Loucy (cell line): ENCODE measurements at regions not wholly inside any gene's neighbourhood (a gene's known extent, or its start where the extent isn't known, plus 50 kb on each side); places are given as distances from the start of the nearest gene placed in this dataset.

Source experiments
- H2AFZ ChIP-seq: fragments of 200-600 bp; sonication (generic); 2 replicates; pipeline ENCODE4 v1.6.0; 2016; ENCODE audit warnings: antibody characterized with exemption, mild to moderate bottlenecking, low read length, moderate library complexity
- H3F3A ChIP-seq: fragments of 200-600 bp; 2 replicates; pipeline ENCODE4 v1.6.0; 2016; ENCODE audit warnings: antibody characterized with exemption, low read depth, mild to moderate bottlenecking
- H3K27me3 ChIP-seq: fragments of 200-600 bp; sonication (generic); 2 replicates; pipeline ENCODE4 v1.6.1; 2014; ENCODE audit warnings: low read length, mild to moderate bottlenecking; ENCODE audit not compliant: insufficient read depth, poor library complexity, severe bottlenecking
- H3K36me3 ChIP-seq: fragments of 200-600 bp; sonication (generic); 2 replicates; pipeline ENCODE4 v1.6.1; 2016; ENCODE audit warnings: low read length; ENCODE audit not compliant: insufficient read depth
- H3K4me1 ChIP-seq: fragments of 200-600 bp; sonication (generic); 2 replicates; pipeline ENCODE4 v1.5.1; 2014; ENCODE audit warnings: low read length, mild to moderate bottlenecking; ENCODE audit not compliant: insufficient read depth, poor library complexity, severe bottlenecking
- H3K4me2 ChIP-seq: fragments of 200-600 bp; sonication (generic); 2 replicates; pipeline ENCODE4 v1.6.0; 2014; ENCODE audit warnings: antibody characterized with exemption, low read length, low read depth, mild to moderate bottlenecking; ENCODE audit not compliant: poor library complexity, severe bottlenecking
- H3K4me3 ChIP-seq: fragments of 200-600 bp; sonication (generic); 2 replicates; pipeline ENCODE4 v1.5.1; 2014; ENCODE audit warnings: low read length, mild to moderate bottlenecking, mixed read lengths; ENCODE audit not compliant: poor library complexity, severe bottlenecking
- H3K79me2 ChIP-seq: fragments of 200-600 bp; sonication (generic); 2 replicates; pipeline ENCODE4 v1.6.1; 2014; ENCODE audit warnings: low read length; ENCODE audit not compliant: insufficient read depth
- H3K9ac ChIP-seq: fragments of 200-600 bp; sonication (generic); 2 replicates; pipeline ENCODE4 v1.6.0; 2014; ENCODE audit warnings: mild to moderate bottlenecking, low read depth, low read length, moderate library complexity; ENCODE audit not compliant: poor library complexity, severe bottlenecking
- H3K9me2 ChIP-seq: fragments of 200-600 bp; sonication (generic); replicated peaks from 2 replicates; pipeline ENCODE4 v1.6.1; 2016; ENCODE audit warnings: low read depth, low read length, mixed read lengths
- H3K9me3 ChIP-seq: fragments of 200-600 bp; sonication (generic); 2 replicates; pipeline ENCODE4 v1.6.1; 2014; ENCODE audit warnings: mild to moderate bottlenecking, antibody characterized with exemption, low read length, low read depth; ENCODE audit not compliant: insufficient read depth
- H4K20me1 ChIP-seq: fragments of 200-600 bp; sonication (generic); 2 replicates; pipeline ENCODE4 v1.6.0; 2014; ENCODE audit warnings: antibody characterized with exemption, low read length, mild to moderate bottlenecking; ENCODE audit not compliant: insufficient read depth, poor library complexity, severe bottlenecking
- CTCF ChIP-seq: fragments of 200-600 bp; sonication (generic); conservative IDR thresholded peaks from 2 replicates; pipeline ENCODE4 v1.5.1; 2014; ENCODE audit warnings: mild to moderate bottlenecking, antibody characterized with exemption, low read length
- EZH2phosphoT487 ChIP-seq: fragments of 200-600 bp; IDR thresholded peaks from 2 replicates; pipeline ENCODE4 v1.6.1; 2018; ENCODE audit warnings: antibody characterized with exemption, mild to moderate bottlenecking, moderate library complexity, borderline replicate concordance

- H3K79me2 ChIP-seq: no peaks in the 10 kb centered on the region
- H3K9me2 ChIP-seq: no peaks in the 10 kb centered on the region
- H4K20me1 ChIP-seq: no peaks in the 10 kb centered on the region
- H2AFZ ChIP-seq: no peak overlapping the region
- H3K27me3 ChIP-seq: no peaks in the 10 kb centered on the region
- no peak overlapping the region for H3K4me2 ChIP-seq
- no peak overlapping the region for H3K9ac ChIP-seq
- no peak for TF ChIP-seq CTCF
- no peak for TF ChIP-seq EZH2phosphoT487
- no peaks in the 10 kb centered on the region for H3K9me3 ChIP-seq
- H3F3A ChIP-seq: no peaks in the 10 kb centered on the region
- H3K4me1 ChIP-seq: no peaks in the 10 kb centered on the region
- no peak overlapping the region for H3K4me3 ChIP-seq
- no peaks in the 10 kb centered on the region for H3K36me3 ChIP-seq
Measured at GRCh38 chr20:56859801-56860261, 230.7 kb downstream of the TFAP2C start.

GRCh38 chr20:56860413-56860812 lies 231.3 kb downstream of the TFAP2C start:
- Histone ChIP-seq H3F3A (no peaks in the 10 kb centered on the region), H2AFZ (no peak overlapping the region), H3K4me2 (no peak overlapping the region), H3K4me1 (no peaks in the 10 kb centered on the region), H3K9me3 (no peaks in the 10 kb centered on the region), H4K20me1 (no peaks in the 10 kb centered on the region), H3K36me3 (no peaks in the 10 kb centered on the region), H3K27me3 (no peaks in the 10 kb centered on the region), H3K9ac (no peak overlapping the region), H3K9me2 (no peaks in the 10 kb centered on the region), H3K79me2 (no peaks in the 10 kb centered on the region), H3K4me3 (no peak overlapping the region)
- no peak for TF ChIP-seq EZH2phosphoT487
- TF ChIP-seq CTCF: no peak

GRCh38 chr20:56861590-56861989 lies 232.5 kb downstream of the TFAP2C start:
- Histone ChIP-seq H3K9me2 (no peaks in the 10 kb centered on the region), H3K9me3 (no peaks in the 10 kb centered on the region), H3K27me3 (no peaks in the 10 kb centered on the region), H3K4me1 (no peaks in the 10 kb centered on the region), H3K79me2 (no peaks in the 10 kb centered on the region), H3K36me3 (no peaks in the 10 kb centered on the region), H3K4me3 (no peak overlapping the region), H3F3A (no peaks in the 10 kb centered on the region), H3K4me2 (no peak overlapping the region), H3K9ac (no peak overlapping the region), H2AFZ (no peak overlapping the region), H4K20me1 (no peaks in the 10 kb centered on the region)
- no peak for TF ChIP-seq CTCF
